ENCODE measurements at regions not wholly inside any gene's neighbourhood (a gene's known extent, or its start where the extent isn't known, plus 50 kb on each side); places are given as distances from the start of the nearest gene placed in this dataset.

GRCh38 chr12:124687917-124688316 lies 120.5 kb upstream of the NCOR2 start:
- no peak for DNase-seq (ENCODE audit: low read depth in 2 of 3, low spot score in 1 of 3)

GRCh38 chr12:124687174-124687902 lies 119.9 kb upstream of the NCOR2 start:
- DNase-seq (ENCODE audit: low read depth in 2 of 3, low spot score in 1 of 3), result no peak

- no peak for DNase-seq (ENCODE audit: low read depth in 2 of 3, low spot score in 1 of 3)
Observed at GRCh38 chr12:124686370-124687173, 119.2 kb upstream of the NCOR2 start.

DNA sequence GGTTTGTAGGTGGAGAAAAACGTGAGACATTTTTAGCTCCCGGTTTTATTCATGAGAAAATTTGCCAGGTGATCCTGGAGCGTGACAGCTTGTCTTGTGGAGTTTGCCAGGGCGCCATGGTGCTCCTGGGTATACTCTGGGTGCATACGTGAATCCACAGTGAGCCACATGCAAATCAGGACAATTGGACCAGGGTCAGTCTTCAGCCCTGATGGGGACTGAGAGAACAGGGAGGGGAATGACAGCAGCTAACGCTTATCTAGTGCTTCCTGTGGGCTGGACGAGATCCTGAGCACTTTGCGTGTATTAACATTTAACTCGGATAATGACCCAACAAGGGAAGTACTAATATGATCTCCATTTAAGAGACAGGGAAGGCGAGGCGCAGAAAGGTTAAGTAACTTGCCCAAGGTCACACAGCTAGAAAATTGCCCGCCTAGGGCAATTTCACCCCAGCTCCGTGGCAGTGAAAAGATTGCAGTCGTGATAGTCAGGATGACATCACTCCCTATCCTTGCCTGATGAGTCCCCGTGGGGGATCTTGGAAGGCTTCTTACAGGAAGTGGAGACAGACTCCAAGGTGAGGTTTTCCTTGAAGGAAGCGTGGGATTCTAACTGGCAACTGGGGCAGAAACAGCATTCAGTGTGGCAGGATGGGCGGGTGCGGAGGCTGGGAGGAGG lies 118.4 kb upstream of the NCOR2 start:
- DNase-seq (ENCODE audit: low read depth in 2 of 3, low spot score in 1 of 3), result no peak

- no peak for DNase-seq (ENCODE audit: low read depth in 2 of 3, low spot score in 1 of 3)
Observed at GRCh38 chr12:124684971-124685688, 117.7 kb upstream of the NCOR2 start.

GRCh38 chr12:124684496-124684895 lies 117.1 kb upstream of the NCOR2 start:
- DNase-seq (ENCODE audit: low read depth in 2 of 3, low spot score in 1 of 3), result no peak

- DNase-seq (ENCODE audit: low read depth in 2 of 3, low spot score in 1 of 3), result no peak
Observed at GRCh38 chr12:124683152-124684124, 116.0 kb upstream of the NCOR2 start.

- no peak for DNase-seq (ENCODE audit: low read depth in 2 of 3, low spot score in 1 of 3)
Observed at GRCh38 chr12:124682425-124683151, 115.2 kb upstream of the NCOR2 start.

- no peak for DNase-seq (ENCODE audit: low read depth in 2 of 3, low spot score in 1 of 3)
Observed at GRCh38 chr12:124681779-124682391, 114.5 kb upstream of the NCOR2 start.

GRCh38 chr12:124680863-124681778 lies 113.7 kb upstream of the NCOR2 start:
- peak in 2 of 3 donors; percentile 4 to 19 for DNase-seq (ENCODE audit: low read depth in 2 of 3, low spot score in 1 of 3)

DNA sequence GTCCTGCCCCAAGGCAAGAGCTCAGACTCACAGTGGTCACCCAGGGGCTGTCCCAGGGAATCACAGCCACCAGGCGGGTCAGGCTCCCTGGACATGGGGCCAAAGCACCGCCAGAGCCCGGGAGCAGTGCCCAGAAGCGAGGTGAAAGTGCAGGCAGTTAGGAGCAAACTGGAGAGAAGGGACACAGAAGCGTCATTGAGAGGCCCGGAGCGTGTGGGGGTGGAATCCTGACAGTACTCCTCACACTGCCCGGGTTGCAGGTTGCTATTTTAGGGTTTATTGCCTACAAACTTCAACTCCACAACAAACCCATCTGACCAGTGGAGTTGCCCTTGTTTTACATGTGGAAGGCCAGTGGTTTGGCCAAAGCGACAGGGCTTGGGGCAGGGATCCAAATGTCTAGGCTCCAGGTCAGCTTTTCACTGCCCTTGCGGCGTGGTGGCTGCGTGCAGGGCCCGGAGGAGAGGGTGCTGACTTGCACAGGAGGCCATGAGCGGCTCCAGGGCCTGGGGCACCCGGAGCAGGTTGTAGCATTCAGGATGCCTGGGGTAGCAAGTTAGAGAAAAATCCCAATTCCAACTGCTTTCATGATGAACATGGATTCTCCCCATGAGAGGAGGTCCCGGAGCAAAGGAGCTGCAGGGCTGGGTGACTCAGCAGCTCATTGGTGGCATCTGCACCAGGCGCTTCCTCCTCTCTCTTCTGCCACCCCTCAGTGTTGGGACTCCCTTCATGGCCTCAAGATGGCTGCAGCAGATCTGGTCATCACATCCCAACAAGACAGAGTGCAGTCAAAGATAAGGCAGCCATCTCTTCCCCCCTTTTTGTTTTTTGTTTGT lies 112.3 kb upstream of the NCOR2 start:
- DNase-seq (ENCODE audit: low read depth in 2 of 3, low spot score in 1 of 3), result no peak

- no peak for DNase-seq (ENCODE audit: low read depth in 2 of 3, low spot score in 1 of 3)
Observed at GRCh38 chr12:124679047-124679446, 111.6 kb upstream of the NCOR2 start.

DNA sequence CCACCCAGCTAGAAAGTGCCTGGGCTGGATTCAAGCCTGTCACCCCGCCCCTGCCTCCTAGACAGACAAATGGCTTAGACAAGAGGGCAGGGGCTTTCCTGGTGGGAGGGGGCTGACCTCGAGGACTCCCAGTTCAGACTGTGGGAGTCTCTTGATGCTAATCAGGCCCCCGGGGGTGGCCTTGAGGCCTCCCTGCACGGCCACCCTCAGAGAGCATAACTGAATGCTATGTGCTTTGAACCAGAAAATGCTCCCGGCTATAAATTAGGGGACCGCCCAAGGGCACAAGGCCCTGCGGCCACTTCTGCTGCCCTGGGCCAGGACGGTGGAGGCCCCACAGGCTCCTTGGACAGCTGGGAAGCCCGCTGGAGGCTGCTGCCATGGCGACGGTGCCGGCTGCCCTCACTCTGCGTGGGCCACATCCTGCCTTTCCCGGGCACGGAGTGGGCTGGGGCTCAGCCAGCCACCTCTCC lies 111.0 kb upstream of the NCOR2 start:
- no peak for DNase-seq (ENCODE audit: low read depth in 2 of 3, low spot score in 1 of 3)

DNA sequence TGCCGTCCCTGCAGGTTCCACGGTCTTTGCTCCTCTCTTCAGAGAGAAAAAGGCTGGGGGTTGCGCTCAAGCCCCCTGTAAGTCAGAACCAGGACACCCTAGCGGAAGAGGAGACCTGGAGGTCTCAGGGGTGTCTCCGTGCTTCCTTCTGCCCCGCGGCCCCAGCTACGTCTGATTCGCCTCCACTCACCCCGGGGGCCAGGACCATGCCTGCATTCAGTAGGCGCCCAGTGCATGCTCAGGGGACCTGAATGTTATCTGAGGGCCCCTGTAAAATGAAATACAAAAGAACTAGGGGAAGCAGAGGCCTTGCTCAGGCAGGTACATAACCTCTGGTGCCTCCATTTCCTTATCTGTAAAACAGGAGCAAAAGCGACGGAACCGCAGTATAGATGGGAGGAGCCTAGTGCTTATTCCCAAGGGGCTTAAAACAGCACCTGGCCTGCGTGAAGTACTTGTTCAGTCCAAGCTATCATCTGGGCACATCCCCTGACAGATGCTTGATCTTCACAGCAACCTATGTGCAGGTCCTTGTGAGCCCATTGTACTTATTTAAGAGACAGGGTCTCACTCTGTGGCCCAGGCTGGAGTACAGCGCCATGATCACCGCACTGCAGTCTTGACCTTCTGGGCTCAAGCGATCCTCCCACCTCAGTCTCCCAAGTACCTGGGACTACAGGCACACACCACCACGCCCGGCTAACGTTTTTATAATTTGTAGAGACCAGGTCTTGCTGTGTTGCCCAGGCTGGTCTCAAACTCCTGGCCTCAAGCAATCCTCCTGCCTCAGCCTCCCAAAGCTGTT lies 110.3 kb upstream of the NCOR2 start:
- DNase-seq (ENCODE audit: low read depth in 2 of 3, low spot score in 1 of 3), result no peak

DNA sequence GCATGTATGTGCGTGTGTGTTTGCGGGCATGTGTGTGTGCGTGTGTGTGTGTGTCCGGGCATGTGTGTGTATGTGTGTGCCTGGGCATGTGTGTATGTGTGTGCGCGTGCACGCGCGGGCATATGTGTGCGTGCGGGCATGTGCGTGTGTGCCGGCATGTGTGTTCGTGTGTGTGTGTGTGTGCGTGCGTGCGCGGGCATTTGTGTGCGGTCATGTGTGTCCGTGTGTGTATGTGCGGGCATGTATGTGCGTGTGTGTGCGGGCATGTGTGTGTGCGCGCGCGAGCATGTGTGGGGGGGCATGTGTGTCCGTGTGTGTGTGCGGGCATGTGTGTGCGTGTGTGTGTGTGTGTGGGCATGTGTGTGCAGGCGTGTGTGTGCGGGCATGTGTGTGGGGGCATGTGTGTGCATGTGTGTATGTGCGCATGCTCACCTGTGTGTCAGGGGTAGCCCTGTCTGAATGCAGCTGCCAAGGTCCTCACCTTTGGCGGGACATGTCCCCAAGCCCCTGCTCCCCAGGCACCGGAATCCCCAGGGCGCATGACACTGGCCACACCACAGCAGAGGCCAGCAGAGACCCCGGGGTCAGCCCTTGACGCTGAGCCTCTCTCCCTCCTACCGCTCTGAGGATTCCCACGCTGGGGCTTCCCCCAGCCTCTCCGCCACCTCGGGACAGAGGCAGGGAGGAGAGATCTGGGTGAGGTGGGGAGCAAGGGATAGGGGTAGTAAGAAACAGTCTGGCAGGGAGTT lies 109.5 kb upstream of the NCOR2 start:
- DNase-seq (ENCODE audit: low read depth in 2 of 3, low spot score in 1 of 3), result no peak

All from stimulated activated CD4-positive, alpha-beta T cell treated with anti-CD3 and anti-CD28 coated beads, Interleukin-12 subunit alpha, Interleukin-12 subunit beta, amount 100 ng/mL, for 48 hours (primary cell).